ENCODE measurements at regions not wholly inside any gene's neighbourhood (a gene's known extent, or its start where the extent isn't known, plus 50 kb on each side); places are given as distances from the start of the nearest gene placed in this dataset.

GRCh38 chr18:28691496-28691840, 514.5 kb upstream of the CDH2 start:
- no peaks in the 10 kb centered on the region for H3K36me3 ChIP-seq
- no peak overlapping the region for H3K27ac ChIP-seq
- H3K27me3 ChIP-seq (replicated peaks): no peaks in the 10 kb centered on the region
- H3K4me1 ChIP-seq (replicated peaks): no peaks in the 10 kb centered on the region
- H3K9me3 ChIP-seq (replicated peaks): no peaks in the 10 kb centered on the region
- no peak overlapping the region for H3K4me3 ChIP-seq
- no peak for DNase-seq (ENCODE audit: low read depth in 1 of 2, low spot score in 2 of 2)

- Histone ChIP-seq H3K9me3 (replicated peaks) (no peaks in the 10 kb centered on the region), H3K27me3 (replicated peaks) (no peaks in the 10 kb centered on the region), H3K36me3 (no peaks in the 10 kb centered on the region), H3K27ac (no peak overlapping the region), H3K4me1 (replicated peaks) (no peaks in the 10 kb centered on the region), H3K4me3 (no peak overlapping the region)
- no peak for DNase-seq (ENCODE audit: low read depth in 1 of 2, low spot score in 2 of 2)
Measured at GRCh38 chr18:28690836-28691495, 514.0 kb upstream of the CDH2 start.

GRCh38 chr18:28690100-28690499, 513.2 kb upstream of the CDH2 start:
- Histone ChIP-seq H3K4me3 (no peak overlapping the region), H3K27me3 (replicated peaks) (no peaks in the 10 kb centered on the region), H3K9me3 (replicated peaks) (no peaks in the 10 kb centered on the region), H3K36me3 (no peaks in the 10 kb centered on the region), H3K27ac (no peak overlapping the region), H3K4me1 (replicated peaks) (no peaks in the 10 kb centered on the region)
- no peak for DNase-seq (ENCODE audit: low read depth in 1 of 2, low spot score in 2 of 2)

- H3K9me3 ChIP-seq (replicated peaks): no peaks in the 10 kb centered on the region
- H3K27me3 ChIP-seq (replicated peaks): no peaks in the 10 kb centered on the region
- H3K27ac ChIP-seq: no peak overlapping the region
- no peak overlapping the region for H3K4me3 ChIP-seq
- H3K36me3 ChIP-seq: no peaks in the 10 kb centered on the region
- H3K4me1 ChIP-seq (replicated peaks): no peaks in the 10 kb centered on the region
- no peak for DNase-seq (ENCODE audit: low read depth in 1 of 2, low spot score in 2 of 2)
Measured at GRCh38 chr18:28689588-28689987, 512.7 kb upstream of the CDH2 start.

GRCh38 chr18:28684746-28685355, 507.9 kb upstream of the CDH2 start:
- H3K9me3 ChIP-seq (replicated peaks): no peaks in the 10 kb centered on the region
- no peak overlapping the region for H3K4me3 ChIP-seq
- no peaks in the 10 kb centered on the region for H3K36me3 ChIP-seq
- no peak for DNase-seq (ENCODE audit: low read depth in 1 of 2, low spot score in 2 of 2)
- H3K4me1 ChIP-seq (replicated peaks): no peaks in the 10 kb centered on the region
- H3K27me3 ChIP-seq (replicated peaks): no peaks in the 10 kb centered on the region
- no peak overlapping the region for H3K27ac ChIP-seq

- Histone ChIP-seq H3K27ac (no peak overlapping the region), H3K4me1 (replicated peaks) (no peaks in the 10 kb centered on the region), H3K4me3 (no peak overlapping the region), H3K27me3 (replicated peaks) (no peaks in the 10 kb centered on the region), H3K9me3 (replicated peaks) (no peaks in the 10 kb centered on the region), H3K36me3 (no peaks in the 10 kb centered on the region)
- no peak for DNase-seq (ENCODE audit: low read depth in 1 of 2, low spot score in 2 of 2)
Measured at GRCh38 chr18:28682912-28683311, 506.0 kb upstream of the CDH2 start.

- Histone ChIP-seq H3K4me1 (replicated peaks) (no peaks in the 10 kb centered on the region), H3K4me3 (no peak overlapping the region)
- DNase-seq (ENCODE audit: low read depth in 1 of 2, low spot score in 2 of 2): no peak
Measured at GRCh38 chr18:28669165-28669564, 492.2 kb upstream of the CDH2 start.

GRCh38 chr18:28666216-28666615, 489.3 kb upstream of the CDH2 start:
- H3K9me3 ChIP-seq (replicated peaks): no peaks in the 10 kb centered on the region
- no peak for DNase-seq (ENCODE audit: low read depth in 1 of 2, low spot score in 2 of 2)
- no peaks in the 10 kb centered on the region for H3K36me3 ChIP-seq
- no peaks in the 10 kb centered on the region for H3K27me3 ChIP-seq (replicated peaks)
- H3K4me3 ChIP-seq: no peak overlapping the region
- no peak overlapping the region for H3K27ac ChIP-seq
- no peaks in the 10 kb centered on the region for H3K4me1 ChIP-seq (replicated peaks)

More at GRCh38 chr18:28669165-28669564, 492.2 kb upstream of the CDH2 start:
- Histone ChIP-seq H3K36me3 (no peaks in the 10 kb centered on the region), H3K27me3 (replicated peaks) (no peaks in the 10 kb centered on the region), H3K9me3 (replicated peaks) (no peaks in the 10 kb centered on the region), H3K27ac (no peak overlapping the region)

- Histone ChIP-seq H3K9me3 (replicated peaks) (no peaks in the 10 kb centered on the region), H3K4me3 (no peak overlapping the region), H3K4me1 (replicated peaks) (no peaks in the 10 kb centered on the region), H3K27me3 (replicated peaks) (no peaks in the 10 kb centered on the region), H3K27ac (no peak overlapping the region), H3K36me3 (no peaks in the 10 kb centered on the region)
- DNase-seq (ENCODE audit: low read depth in 1 of 2, low spot score in 2 of 2): no peak
Measured at GRCh38 chr18:28657961-28658360, 481.0 kb upstream of the CDH2 start.

- Histone ChIP-seq H3K9me3 (replicated peaks) (no peaks in the 10 kb centered on the region), H3K27me3 (replicated peaks) (no peaks in the 10 kb centered on the region), H3K4me1 (replicated peaks) (no peaks in the 10 kb centered on the region), H3K36me3 (no peaks in the 10 kb centered on the region), H3K27ac (no peak overlapping the region), H3K4me3 (no peak overlapping the region)
- DNase-seq (ENCODE audit: low read depth in 1 of 2, low spot score in 2 of 2): no peak
Measured at GRCh38 chr18:28652654-28653053, 475.7 kb upstream of the CDH2 start.

GRCh38 chr18:28651298-28651697, 474.4 kb upstream of the CDH2 start:
- H3K9me3 ChIP-seq (replicated peaks): no peaks in the 10 kb centered on the region
- H3K4me1 ChIP-seq (replicated peaks): no peaks in the 10 kb centered on the region
- no peak for DNase-seq (ENCODE audit: low read depth in 1 of 2, low spot score in 2 of 2)
- no peaks in the 10 kb centered on the region for H3K36me3 ChIP-seq
- no peaks in the 10 kb centered on the region for H3K27me3 ChIP-seq (replicated peaks)
- H3K4me3 ChIP-seq: no peak overlapping the region
- no peak overlapping the region for H3K27ac ChIP-seq

GRCh38 chr18:28650860-28651259, 473.9 kb upstream of the CDH2 start:
- no peaks in the 10 kb centered on the region for H3K4me1 ChIP-seq (replicated peaks)
- no peak for DNase-seq (ENCODE audit: low read depth in 1 of 2, low spot score in 2 of 2)
- H3K27ac ChIP-seq: no peak overlapping the region
- H3K9me3 ChIP-seq (replicated peaks): no peaks in the 10 kb centered on the region
- H3K27me3 ChIP-seq (replicated peaks): no peaks in the 10 kb centered on the region
- H3K36me3 ChIP-seq: no peaks in the 10 kb centered on the region
- H3K4me3 ChIP-seq: no peak overlapping the region

GRCh38 chr18:28647961-28648360, 471.0 kb upstream of the CDH2 start:
- Histone ChIP-seq H3K27me3 (replicated peaks) (no peaks in the 10 kb centered on the region), H3K36me3 (no peaks in the 10 kb centered on the region), H3K27ac (no peak overlapping the region), H3K4me1 (replicated peaks) (no peaks in the 10 kb centered on the region), H3K9me3 (replicated peaks) (no peaks in the 10 kb centered on the region), H3K4me3 (no peak overlapping the region)
- no peak for DNase-seq (ENCODE audit: low read depth in 1 of 2, low spot score in 2 of 2)

GRCh38 chr18:28637897-28638296, 461.0 kb upstream of the CDH2 start:
- no peaks in the 10 kb centered on the region for H3K27me3 ChIP-seq (replicated peaks)
- H3K4me1 ChIP-seq (replicated peaks): no peaks in the 10 kb centered on the region
- H3K4me3 ChIP-seq: no peak overlapping the region
- no peak overlapping the region for H3K27ac ChIP-seq
- no peaks in the 10 kb centered on the region for H3K9me3 ChIP-seq (replicated peaks)
- H3K36me3 ChIP-seq: no peaks in the 10 kb centered on the region
- DNase-seq (ENCODE audit: low read depth in 1 of 2, low spot score in 2 of 2): no peak

- no peak for DNase-seq (ENCODE audit: low read depth in 1 of 2, low spot score in 2 of 2)
- no peak overlapping the region for H3K4me3 ChIP-seq
- H3K9me3 ChIP-seq (replicated peaks): no peaks in the 10 kb centered on the region
- H3K27ac ChIP-seq: no peak overlapping the region
- no peaks in the 10 kb centered on the region for H3K4me1 ChIP-seq (replicated peaks)
- H3K36me3 ChIP-seq: no peaks in the 10 kb centered on the region
- no peaks in the 10 kb centered on the region for H3K27me3 ChIP-seq (replicated peaks)
Measured at GRCh38 chr18:28635530-28635929, 458.6 kb upstream of the CDH2 start.

Data from SJSA1 (cell line).